ENCODE measurements at regions not wholly inside any gene's neighbourhood (a gene's known extent, or its start where the extent isn't known, plus 50 kb on each side); places are given as distances from the start of the nearest gene placed in this dataset.
"Not testable (repeated sequence)": the region's sequence is repeated elsewhere in the genome, so short reads cannot be mapped to it uniquely, and the experiment has no call there.

GRCh38 chr13:76267216-76267615, 619.0 kb downstream of the KCTD12 start:
- FAIRE-seq: no peak

DNA sequence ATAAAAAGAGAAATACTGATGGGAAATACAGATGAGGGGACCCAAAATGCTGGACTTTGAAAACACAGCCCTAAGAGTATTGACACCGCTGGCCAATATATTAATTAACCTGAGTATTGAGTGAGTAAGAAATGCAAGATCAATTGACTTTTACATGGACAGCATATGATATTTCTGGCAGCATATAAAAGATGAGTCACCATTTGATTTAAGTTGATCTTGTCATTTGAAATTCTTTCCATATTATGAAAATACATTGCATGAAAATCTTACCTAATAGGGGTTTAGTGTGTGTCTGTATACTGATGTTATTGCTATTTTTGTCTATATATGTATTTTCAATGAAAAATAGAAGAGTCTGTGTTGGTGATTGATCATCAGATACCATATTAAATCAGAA, 619.6 kb downstream of the KCTD12 start:
- no peak for FAIRE-seq

- no peak for FAIRE-seq
These were observed 614.1 kb downstream of the LMO7 start for GRCh38 chr13:76250211-76250610.

DNA sequence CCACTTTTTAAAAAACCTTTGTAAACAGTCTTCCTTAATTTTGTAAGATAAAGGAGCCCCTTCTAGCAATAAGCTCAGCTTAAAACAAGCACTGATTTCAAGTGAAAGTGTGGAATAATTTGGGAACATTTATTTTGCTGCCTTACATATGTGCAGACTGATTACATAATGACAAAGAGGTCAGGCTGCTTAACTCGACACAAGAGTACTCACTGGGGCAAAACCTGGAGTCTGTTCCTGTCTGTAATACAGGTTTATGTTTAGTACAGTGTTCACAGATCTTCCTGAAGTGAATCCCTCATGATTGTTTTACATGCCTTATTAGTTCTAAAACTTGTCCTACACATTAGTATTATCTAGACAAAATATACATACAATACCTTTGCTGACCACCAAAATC, 609.8 kb downstream of the LMO7 start:
- FAIRE-seq: no peak

- FAIRE-seq: no peak
These were observed 609.1 kb downstream of the LMO7 start for GRCh38 chr13:76245211-76245610.

DNA sequence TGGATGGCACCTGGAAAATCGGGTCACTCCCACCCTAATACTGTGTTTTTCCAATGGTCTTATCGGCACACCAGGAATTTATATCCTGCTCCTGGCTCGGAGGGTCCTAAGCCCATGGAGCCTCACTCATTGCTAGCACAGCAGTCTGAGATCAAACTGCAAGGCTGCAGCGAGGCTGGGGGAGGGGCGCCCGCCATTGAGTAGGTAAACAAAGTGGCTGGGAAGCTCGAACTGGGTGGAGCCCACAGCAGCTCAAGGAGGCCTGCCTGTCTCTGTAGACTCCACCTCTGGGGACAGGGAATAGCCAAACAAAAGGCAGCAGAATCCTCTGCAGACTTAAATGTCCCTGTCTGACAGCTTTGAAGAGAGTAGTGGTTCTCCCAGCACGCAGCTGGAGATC, 607.0 kb downstream of the LMO7 start:
- not testable (repeated sequence) for FAIRE-seq

- no peak for FAIRE-seq
These were observed 603.0 kb downstream of the LMO7 start for GRCh38 chr13:76239031-76239680.

- FAIRE-seq: no peak
These were observed 595.5 kb downstream of the LMO7 start for GRCh38 chr13:76231522-76232167.

DNA sequence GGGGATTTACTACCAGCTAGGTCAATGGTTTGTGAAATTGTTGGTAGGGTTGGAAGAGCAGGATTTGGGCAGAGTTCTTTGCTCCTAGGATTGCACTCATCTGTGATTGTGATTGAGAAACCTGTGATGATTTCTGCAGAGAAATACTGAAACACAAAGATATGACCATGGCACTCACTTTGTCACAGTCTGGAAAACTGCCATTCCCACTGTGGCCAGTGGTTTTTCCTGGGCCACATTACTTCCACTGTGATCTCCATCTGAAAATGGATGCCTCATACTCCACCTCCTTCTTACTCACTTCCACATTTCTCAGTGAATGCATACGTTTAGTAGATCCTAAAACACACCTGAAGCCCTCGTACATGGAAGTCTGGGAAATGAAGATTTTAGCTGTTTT, 593.2 kb downstream of the LMO7 start:
- FAIRE-seq: no peak

- no peak for FAIRE-seq
These were observed 590.8 kb downstream of the LMO7 start for GRCh38 chr13:76226941-76227340.

DNA sequence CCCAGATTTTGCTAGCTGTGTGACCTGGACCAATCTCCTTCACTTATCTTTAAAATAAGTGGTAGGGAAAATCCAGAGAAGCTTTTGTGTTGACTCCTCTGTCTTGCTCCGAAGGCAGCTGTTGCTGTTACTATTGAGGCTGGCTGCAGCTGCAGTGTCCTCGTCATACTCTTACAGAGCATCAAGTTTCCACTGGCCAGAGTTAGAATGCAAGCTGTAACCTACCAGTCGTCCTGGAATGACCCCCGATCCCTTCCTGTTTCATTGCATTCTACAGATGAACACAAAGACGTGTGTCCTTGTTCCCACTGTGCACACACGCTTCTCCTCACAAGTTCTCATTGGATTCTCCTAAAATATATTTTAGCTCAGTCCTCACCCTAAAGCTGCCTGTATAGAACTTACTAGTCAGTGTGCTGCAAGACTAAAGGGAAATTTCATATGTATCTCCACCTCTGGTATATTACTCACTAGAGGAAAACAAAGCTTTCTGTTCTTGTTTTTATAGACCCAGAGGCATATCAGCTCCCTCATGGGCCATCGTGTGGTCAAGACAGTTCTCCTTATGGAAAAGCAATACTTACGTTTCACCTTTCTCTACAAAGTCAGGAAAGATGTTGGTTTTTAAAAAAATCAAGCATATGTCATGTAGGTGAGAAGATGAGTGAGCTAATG, 589.8 kb downstream of the LMO7 start:
- FAIRE-seq: no peak

DNA sequence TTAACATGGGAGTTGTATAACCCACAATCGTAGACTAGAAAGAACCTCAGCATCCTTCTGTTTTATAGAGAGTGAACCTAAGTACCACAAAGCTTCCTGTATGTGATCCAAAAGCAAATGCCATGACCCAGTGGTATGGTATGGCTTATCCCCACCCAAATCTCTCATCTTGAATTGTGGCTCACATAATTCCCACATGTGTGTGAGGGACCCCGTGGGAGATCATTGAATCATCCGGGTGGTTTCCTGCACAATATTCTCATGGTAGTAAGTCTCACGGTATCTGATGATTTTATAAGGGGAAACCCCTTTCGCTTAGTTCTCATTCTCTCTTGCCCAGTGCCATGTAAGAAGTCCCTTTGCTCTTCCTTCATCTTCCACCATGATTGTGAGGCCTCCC, 587.9 kb downstream of the LMO7 start:
- FAIRE-seq: no peak

- no peak for FAIRE-seq
These were observed 587.4 kb downstream of the LMO7 start for GRCh38 chr13:76223565-76223964.

GRCh38 chr13:76222511-76222910, 586.4 kb downstream of the LMO7 start:
- no peak for FAIRE-seq

GRCh38 chr13:76216729-76217128, 580.6 kb downstream of the LMO7 start:
- FAIRE-seq: no peak

- no peak for FAIRE-seq
These were observed 577.9 kb downstream of the LMO7 start for GRCh38 chr13:76214001-76214400.

DNA sequence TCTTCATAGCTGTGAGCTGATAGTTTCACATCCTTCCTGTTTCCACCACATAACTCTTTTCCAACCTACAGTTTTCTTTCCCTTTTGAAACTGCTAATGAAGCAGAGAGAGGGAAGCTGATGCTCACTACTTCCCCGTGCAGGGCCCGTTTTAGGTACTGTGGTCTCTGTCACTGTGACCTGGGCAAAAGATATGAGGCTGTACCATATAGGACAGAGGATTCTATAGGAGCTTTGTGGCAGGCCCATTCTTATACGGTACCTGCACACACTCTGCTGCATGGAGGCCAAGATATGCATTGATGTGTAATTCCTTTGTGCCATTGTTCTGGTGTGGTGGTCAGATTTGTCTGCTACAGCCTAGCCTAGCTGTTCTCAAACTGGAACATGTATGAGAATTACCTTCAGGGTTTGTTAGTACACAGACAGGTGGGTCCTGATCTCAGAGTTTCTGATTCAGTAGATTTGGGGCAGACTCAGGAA, 577.3 kb downstream of the LMO7 start:
- no peak for FAIRE-seq

GRCh38 chr13:76210262-76210661, 574.1 kb downstream of the LMO7 start:
- FAIRE-seq: no peak

DNA sequence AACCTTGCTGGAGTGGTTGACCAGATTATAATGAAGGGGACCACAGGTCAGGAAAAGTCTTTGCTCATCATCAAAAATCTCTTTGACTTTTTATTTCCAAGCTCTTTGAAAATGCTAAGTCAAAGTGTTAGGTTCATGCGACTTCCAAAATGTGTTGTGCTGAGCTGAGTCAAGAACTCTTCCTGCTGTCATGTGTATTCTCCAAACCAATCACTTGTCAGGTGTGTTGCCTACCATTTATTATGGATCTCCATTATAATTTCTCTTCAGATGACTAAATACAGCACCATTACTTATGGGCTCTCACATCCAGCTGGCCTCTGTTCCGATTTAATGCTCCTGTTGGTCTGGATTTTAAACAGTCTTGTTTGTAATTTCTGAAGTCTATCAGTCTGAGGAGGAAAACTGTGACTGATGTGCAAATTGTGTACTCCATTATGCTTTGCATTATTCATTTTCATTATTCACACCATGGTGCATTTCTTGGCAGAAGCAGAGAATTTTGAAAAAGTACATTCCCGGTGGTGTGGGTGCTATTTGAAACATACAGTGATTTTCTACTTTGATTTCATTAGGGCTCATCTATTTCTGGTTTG, 562.5 kb downstream of the LMO7 start:
- FAIRE-seq: no peak

DNA sequence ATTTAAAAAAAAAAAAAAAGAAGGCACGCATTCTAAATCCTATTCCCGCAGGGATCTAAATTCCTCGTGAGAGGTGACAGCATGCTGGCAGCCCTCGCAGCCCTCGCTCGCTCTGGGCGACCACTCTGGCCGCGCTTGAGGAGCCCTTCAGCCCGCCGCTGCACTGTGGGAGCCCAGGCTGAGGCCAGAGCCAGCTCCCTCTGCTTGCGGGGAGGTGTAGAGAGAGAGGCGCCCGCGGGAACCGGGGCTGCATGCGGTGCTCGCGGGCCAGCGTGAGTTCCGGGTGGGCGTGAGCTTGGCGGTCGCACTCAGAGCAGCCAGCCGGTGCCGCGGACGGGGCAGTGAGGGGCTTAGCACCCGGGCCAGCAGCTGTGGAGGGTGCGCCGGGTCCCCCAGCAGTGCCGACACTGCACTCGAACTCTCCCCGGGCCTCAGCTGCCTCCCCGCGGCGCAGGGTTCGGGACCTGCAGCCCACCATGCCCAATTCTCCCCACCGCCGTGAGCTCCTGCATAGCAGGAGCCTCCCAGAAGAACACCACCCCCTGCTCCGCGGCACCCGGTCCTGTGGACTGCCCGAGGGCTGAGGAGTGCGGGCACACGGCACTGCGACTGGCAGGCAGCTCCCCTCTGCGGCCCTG, 553.9 kb downstream of the LMO7 start:
- no peak for FAIRE-seq

DNA sequence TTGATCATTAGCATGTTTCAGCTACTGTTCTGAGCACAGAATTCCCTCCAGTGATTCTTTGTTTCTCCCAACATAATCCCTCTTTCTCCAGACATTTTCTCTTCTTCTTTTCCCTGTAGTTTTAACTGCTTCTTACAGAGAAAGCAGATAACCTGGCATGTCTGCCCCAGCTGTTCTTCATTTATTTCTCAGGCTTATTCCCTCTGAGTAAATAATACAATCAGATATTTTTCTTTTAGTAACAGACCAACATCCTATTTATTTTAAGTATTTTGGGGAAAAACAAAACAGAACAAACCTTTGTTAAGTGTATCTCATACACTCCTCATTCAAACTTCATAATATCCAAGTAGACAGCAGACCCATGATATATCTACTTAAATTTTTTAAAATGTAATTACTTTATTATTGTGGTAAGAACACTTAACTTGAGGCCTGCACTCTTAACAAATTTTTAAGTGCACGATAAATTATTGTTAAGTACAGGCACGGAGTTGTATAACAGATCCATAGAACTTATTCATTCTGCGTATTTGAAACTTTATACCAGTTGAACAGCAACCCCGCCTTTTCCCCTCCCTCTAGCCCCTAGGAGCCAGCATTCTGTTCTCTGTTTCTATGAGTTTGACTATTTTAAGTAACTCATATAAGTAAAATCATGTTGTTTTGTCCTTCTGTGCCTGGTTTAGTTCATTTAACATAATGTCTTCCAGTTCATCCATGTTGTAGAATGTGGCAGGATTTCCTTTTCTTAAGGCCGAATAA, 540.0 kb downstream of the LMO7 start:
- no peak for FAIRE-seq

DNA sequence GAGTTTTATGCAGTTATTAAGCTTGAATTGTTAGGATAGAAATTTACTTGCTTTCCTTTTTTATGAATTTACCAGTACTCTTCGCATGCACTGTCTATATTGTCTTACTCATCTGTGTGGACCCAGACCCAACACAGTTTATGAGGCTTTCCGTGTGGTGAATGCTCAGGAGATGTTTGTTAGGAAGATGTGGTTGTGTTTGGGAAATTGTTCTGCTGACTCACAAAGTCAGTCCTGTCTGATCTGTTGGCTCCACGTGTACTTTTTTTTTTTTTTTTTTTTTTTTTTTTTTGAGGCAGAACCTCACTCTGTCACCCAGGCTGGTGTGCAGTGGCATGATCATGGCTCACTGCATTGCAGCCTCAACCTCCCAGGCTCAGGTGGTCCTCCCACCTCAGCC, 532.5 kb downstream of the LMO7 start:
- FAIRE-seq: no peak

All from colon (tissue), 2 donors.